ENCODE measurements at regions not wholly inside any gene's neighbourhood (a gene's known extent, or its start where the extent isn't known, plus 50 kb on each side); places are given as distances from the start of the nearest gene placed in this dataset.

DNA sequence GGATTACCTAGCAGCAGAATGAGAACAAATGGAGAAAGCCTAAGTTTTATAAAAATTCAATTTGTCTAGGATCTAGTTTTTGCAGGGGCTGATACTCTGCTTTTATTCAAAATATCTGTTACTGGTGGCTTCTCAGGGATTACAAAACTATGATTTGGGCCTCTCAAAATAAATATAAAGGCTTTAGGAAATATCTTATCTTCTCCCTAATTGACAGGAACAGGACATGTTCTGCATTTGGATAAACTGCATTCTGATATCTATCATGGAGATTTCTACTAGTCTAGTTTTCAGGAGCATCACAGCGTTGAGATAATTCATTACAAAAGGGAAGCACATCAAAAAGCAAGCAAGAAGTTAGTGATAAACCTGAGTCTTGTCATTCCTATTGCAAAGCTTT is 127.1 kb upstream of the ITGA1 start:
- Histone ChIP-seq H3K4me2 (ENCODE audit: low read length) (no peak overlapping the region), H3K9ac (ENCODE audit: low read length) (no peak overlapping the region), H3K36me3 (ENCODE audit: low read depth, low read length) (no peaks in the 10 kb centered on the region), H4K20me1 (ENCODE audit: low read length) (no peaks in the 10 kb centered on the region), H3K27ac (ENCODE audit: low read length) (no peak overlapping the region), H2AFZ (ENCODE audit: low read length) (no peak overlapping the region), H3K79me2 (ENCODE audit: low read length) (no peaks in the 10 kb centered on the region), H3K4me1 (ENCODE audit: insufficient read depth, low read length) (no peaks in the 10 kb centered on the region), H3K4me3 (ENCODE audit: low read length) (no peak overlapping the region), H3K9me3 (ENCODE audit: low read length) (no peaks in the 10 kb centered on the region), H3K9me2 (replicated peaks; ENCODE audit: low read length) (no peaks in the 10 kb centered on the region), H3F3A (ENCODE audit: low read length, unreplicated experiment) (no peaks in the 10 kb centered on the region), H3K27me3 (ENCODE audit: low read length) (peaks cover 29% of the 10 kb centered on the region)
- no peak for TF ChIP-seq EZH2phosphoT487 (IDR thresholded peaks at IDR 0.05; ENCODE audit: borderline replicate concordance, low read length)
- no peak for TF ChIP-seq CTCF (conservative IDR thresholded peaks at IDR 0.05; ENCODE audit: low read depth, low read length)
- no peak for TF ChIP-seq EZH2 (IDR thresholded peaks at IDR 0.05; ENCODE audit: low read length, unreplicated experiment)
- DNase-seq (no peak), ATAC-seq (no peak)
- ChIA-PET CTCF (no interaction called here), POLR2A (ENCODE audit: unreplicated experiment) (no interaction called here)
- intact Hi-C loops (cut with micrococcal nuclease): loop anchor here (10.0 kb wide), 1 partner anchor 124 kb away; the partner anchor contains the start of genes ITGA1 and PELO
- BruUV-seq (replicated peaks): no TSS peak

GRCh38 chr5:52661903-52662595 is 125.7 kb upstream of the ITGA1 start:
- Histone ChIP-seq H3K9me3 (ENCODE audit: low read length) (no peaks in the 10 kb centered on the region), H3K9me2 (replicated peaks; ENCODE audit: low read length) (no peaks in the 10 kb centered on the region), H3K79me2 (ENCODE audit: low read length) (no peaks in the 10 kb centered on the region), H3K9ac (ENCODE audit: low read length) (no peak overlapping the region), H3K4me1 (ENCODE audit: insufficient read depth, low read length) (no peaks in the 10 kb centered on the region), H3K4me2 (ENCODE audit: low read length) (no peak overlapping the region), H3K27me3 (ENCODE audit: low read length) (peaks cover 29% of the 10 kb centered on the region), H3K27ac (ENCODE audit: low read length) (no peak overlapping the region), H4K20me1 (ENCODE audit: low read length) (no peaks in the 10 kb centered on the region), H2AFZ (ENCODE audit: low read length) (no peak overlapping the region), H3K36me3 (ENCODE audit: low read depth, low read length) (no peaks in the 10 kb centered on the region), H3K4me3 (ENCODE audit: low read length) (no peak overlapping the region), H3F3A (ENCODE audit: low read length, unreplicated experiment) (no peaks in the 10 kb centered on the region)
- no TSS peak for BruUV-seq (replicated peaks)
- intact Hi-C loops (cut with micrococcal nuclease): loop anchor here (10.0 kb wide), 1 partner anchor 123 kb away; the partner anchor contains the start of genes ITGA1 and PELO
- no peak for ATAC-seq
- POLR2A ChIA-PET (ENCODE audit: unreplicated experiment): no interaction called here
- no peak for DNase-seq
- CTCF ChIA-PET: no interaction called here
- TF ChIP-seq CTCF (conservative IDR thresholded peaks at IDR 0.05; ENCODE audit: low read depth, low read length) (no peak), EZH2 (IDR thresholded peaks at IDR 0.05; ENCODE audit: low read length, unreplicated experiment) (no peak), EZH2phosphoT487 (IDR thresholded peaks at IDR 0.05; ENCODE audit: borderline replicate concordance, low read length) (no peak)

DNA sequence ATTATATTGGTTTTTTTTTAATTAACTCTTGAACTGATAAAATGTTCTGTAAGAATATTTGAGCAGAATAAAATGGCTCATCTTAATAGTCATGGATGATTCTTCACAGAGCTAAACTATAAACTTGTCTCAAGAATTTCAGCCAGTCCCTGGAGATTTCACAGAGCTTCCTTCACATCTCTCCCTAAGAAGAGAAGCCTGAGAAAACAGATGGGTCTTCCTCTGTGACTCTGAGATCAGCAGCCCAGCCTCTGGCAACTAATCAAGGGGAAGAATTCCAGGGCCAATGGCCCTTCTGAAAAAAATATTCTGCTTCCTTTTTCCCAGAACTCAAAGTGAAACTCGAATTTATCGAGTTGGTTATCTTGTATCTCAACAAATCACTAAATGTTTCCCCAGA is 122.2 kb upstream of the ITGA1 start:
- H3K79me2 ChIP-seq (ENCODE audit: low read length): no peaks in the 10 kb centered on the region
- no TSS peak for BruUV-seq (replicated peaks)

More for the DNA sequence above, 122.2 kb upstream of the ITGA1 start:
- intact Hi-C loops (cut with micrococcal nuclease): loop anchor here (10.0 kb wide), 1 partner anchor 119 kb away; the partner anchor contains the start of genes ITGA1 and PELO
- TF ChIP-seq CTCF (conservative IDR thresholded peaks at IDR 0.05; ENCODE audit: low read depth, low read length): no peak
- no peak for TF ChIP-seq EZH2 (IDR thresholded peaks at IDR 0.05; ENCODE audit: low read length, unreplicated experiment)
- TF ChIP-seq EZH2phosphoT487 (IDR thresholded peaks at IDR 0.05; ENCODE audit: borderline replicate concordance, low read length): no peak
- Histone ChIP-seq H3K9ac (ENCODE audit: low read length) (no peak overlapping the region), H4K20me1 (ENCODE audit: low read length) (no peaks in the 10 kb centered on the region), H3F3A (ENCODE audit: low read length, unreplicated experiment) (no peaks in the 10 kb centered on the region), H3K9me2 (replicated peaks; ENCODE audit: low read length) (no peaks in the 10 kb centered on the region), H3K27me3 (ENCODE audit: low read length) (peaks cover 25% of the 10 kb centered on the region), H2AFZ (ENCODE audit: low read length) (no peak overlapping the region), H3K4me1 (ENCODE audit: insufficient read depth, low read length) (no peaks in the 10 kb centered on the region), H3K4me2 (ENCODE audit: low read length) (no peak overlapping the region), H3K4me3 (ENCODE audit: low read length) (no peak overlapping the region), H3K27ac (ENCODE audit: low read length) (no peak overlapping the region), H3K9me3 (ENCODE audit: low read length) (no peaks in the 10 kb centered on the region), H3K36me3 (ENCODE audit: low read depth, low read length) (no peaks in the 10 kb centered on the region)
- DNase-seq (no peak), ATAC-seq (no peak)
- POLR2A ChIA-PET (ENCODE audit: unreplicated experiment): no interaction called here
- CTCF ChIA-PET: interaction anchor here (1.2 to 1.3 kb wide), 2 partner anchors 122 to 250 kb away, joined by 3 to 6 read pairs; no protein-coding TSS in a partner anchor

All from PC-3 (cell line).